Kidney epithelial cell (primary cell): ENCODE measurements at regions not wholly inside any gene's neighbourhood (a gene's known extent, or its start where the extent isn't known, plus 50 kb on each side); places are given as distances from the start of the nearest gene placed in this dataset.

Experiments used
- DNase-seq: peaks from one replicate; pipeline ENCODE4 v3.0.0-alpha.2; 2010; ENCODE audit warnings: low read depth
- H3K27me3 ChIP-seq: 2 replicates; pipeline ENCODE4 v1.6.0; 2011; ENCODE audit warnings: low read length; ENCODE audit not compliant: control insufficient read depth, insufficient read depth
- H3K36me3 ChIP-seq: 2 replicates; pipeline ENCODE4 v1.5.1; 2011; ENCODE audit warnings: low read length; ENCODE audit not compliant: control insufficient read depth, insufficient read depth
- H3K4me3 ChIP-seq: 2 replicates; pipeline ENCODE4 v1.5.1; 2011; ENCODE audit warnings: low read depth, mild to moderate bottlenecking, control low read depth, low read length
- CTCF ChIP-seq: IDR thresholded peaks from 2 replicates; pipeline ENCODE4 v1.5.1; 2011; ENCODE audit warnings: mild to moderate bottlenecking, moderate library complexity, low read length, control low read depth, inconsistent platforms; ENCODE audit not compliant: insufficient read depth, poor library complexity, severe bottlenecking

- TF ChIP-seq CTCF, result no peak
- no peak for DNase-seq
- no peaks in the 10 kb centered on the region for H3K27me3 ChIP-seq
- H3K36me3 ChIP-seq, result no peaks in the 10 kb centered on the region
- no peak overlapping the region for H3K4me3 ChIP-seq
Measured at GRCh38 chr17:69719474-69720048, 305.1 kb downstream of the MAP2K6 start.

GRCh38 chr17:69722518-69722917 is 308.0 kb downstream of the MAP2K6 start:
- no peak for TF ChIP-seq CTCF
- DNase-seq, result no peak
- Histone ChIP-seq H3K4me3 (no peak overlapping the region), H3K36me3 (no peaks in the 10 kb centered on the region), H3K27me3 (no peaks in the 10 kb centered on the region)

GRCh38 chr17:69723316-69723715 is 308.8 kb downstream of the MAP2K6 start:
- no peak for TF ChIP-seq CTCF
- H3K27me3 ChIP-seq, result no peaks in the 10 kb centered on the region
- no peak overlapping the region for H3K4me3 ChIP-seq
- no peaks in the 10 kb centered on the region for H3K36me3 ChIP-seq
- DNase-seq, result no peak

GRCh38 chr17:69723741-69724140 is 309.2 kb downstream of the MAP2K6 start:
- no peaks in the 10 kb centered on the region for H3K27me3 ChIP-seq
- H3K4me3 ChIP-seq, result no peak overlapping the region
- H3K36me3 ChIP-seq, result no peaks in the 10 kb centered on the region
- DNase-seq, result no peak
- peak; percentile 24 for TF ChIP-seq CTCF

- Histone ChIP-seq H3K27me3 (no peaks in the 10 kb centered on the region), H3K4me3 (no peak overlapping the region), H3K36me3 (no peaks in the 10 kb centered on the region)
- DNase-seq, result no peak
- no peak for TF ChIP-seq CTCF
Measured at GRCh38 chr17:69724238-69724637, 309.7 kb downstream of the MAP2K6 start.

GRCh38 chr17:69725146-69725545 is 310.6 kb downstream of the MAP2K6 start:
- no peak for TF ChIP-seq CTCF
- Histone ChIP-seq H3K4me3 (no peak overlapping the region), H3K27me3 (no peaks in the 10 kb centered on the region), H3K36me3 (no peaks in the 10 kb centered on the region)
- DNase-seq, result no peak
